ENCODE measurements at regions not wholly inside any gene's neighbourhood (a gene's known extent, or its start where the extent isn't known, plus 50 kb on each side); places are given as distances from the start of the nearest gene placed in this dataset.
"Not testable (repeated sequence)": the region's sequence is repeated elsewhere in the genome, so short reads cannot be mapped to it uniquely, and the experiment has no call there.

DNA sequence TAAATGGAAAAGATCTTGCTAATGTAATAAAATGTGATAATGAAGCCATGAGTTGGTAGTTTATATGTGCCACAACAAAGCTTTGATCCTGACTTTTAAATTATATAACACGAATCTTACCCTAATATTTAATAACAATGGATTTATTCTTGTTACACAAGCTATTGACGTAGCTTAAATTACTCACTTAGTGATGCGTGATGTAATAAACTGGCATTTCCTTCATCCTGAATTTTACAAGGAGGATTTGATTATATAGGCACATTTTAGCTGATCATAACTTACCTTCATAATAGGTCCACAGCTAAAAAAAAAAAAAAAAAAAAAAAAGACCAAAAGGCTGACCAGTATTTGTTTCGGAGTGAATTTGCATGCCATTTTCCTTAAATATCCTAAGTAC is 76.2 kb upstream of the IVNS1ABP start:
- DNase-seq: no peak

DNA sequence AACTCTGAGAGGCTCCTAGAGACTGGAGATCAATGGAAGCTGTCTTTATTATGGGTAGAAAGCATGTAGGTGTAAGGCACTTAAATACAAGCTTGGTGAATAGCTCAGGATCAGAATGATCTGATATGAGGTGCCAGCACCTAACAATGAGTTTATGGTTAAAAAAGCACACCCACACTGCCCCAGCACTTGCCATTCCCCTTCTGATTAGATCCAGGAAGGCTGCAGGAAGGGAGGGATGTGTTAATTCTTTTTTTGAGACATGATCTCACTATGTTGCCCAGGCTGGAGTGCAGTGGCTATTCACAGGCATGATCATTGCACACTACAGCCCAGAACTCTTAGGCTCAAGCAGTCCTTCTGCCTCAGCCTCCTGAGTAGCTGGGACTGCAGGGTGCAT is 71.8 kb upstream of the IVNS1ABP start:
- no peak for DNase-seq

DNA sequence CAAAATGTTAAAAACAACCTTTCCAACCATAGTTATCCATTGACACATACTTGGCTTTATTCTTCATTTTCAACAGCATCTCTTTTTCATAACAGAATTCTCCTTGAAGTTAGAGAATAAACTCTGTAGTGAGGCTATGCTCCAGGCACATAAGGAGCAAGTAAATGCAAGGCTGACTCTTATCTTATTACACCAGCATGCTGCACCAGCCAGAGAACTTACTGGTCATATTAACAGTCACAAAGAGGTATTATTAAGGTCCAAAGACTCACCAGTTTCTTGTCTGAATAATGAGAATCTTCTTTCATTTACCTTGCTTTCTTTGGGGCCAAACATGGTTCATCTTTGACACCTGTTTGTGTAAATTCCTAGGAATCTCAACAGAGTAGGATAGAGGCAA is 71.3 kb upstream of the IVNS1ABP start:
- DNase-seq: no peak

DNA sequence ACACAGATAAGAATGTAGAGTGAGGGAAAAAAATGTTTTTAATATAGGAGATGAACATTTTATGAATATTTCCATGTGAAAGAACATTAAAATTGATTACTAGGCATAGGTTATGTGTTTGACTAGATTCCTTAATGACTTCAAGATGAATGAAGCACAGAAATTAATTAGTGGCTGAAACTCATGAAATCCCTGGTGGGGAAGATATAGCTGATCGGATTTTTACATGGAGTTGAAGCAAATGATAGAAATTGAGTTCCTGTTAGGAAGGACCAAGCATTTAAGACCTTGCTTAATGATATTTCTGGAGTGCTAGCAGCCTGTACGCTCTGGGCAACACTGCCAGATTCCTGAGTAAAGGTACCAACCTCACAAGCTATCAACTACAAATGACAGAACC is 68.9 kb upstream of the IVNS1ABP start:
- DNase-seq: no peak

DNA sequence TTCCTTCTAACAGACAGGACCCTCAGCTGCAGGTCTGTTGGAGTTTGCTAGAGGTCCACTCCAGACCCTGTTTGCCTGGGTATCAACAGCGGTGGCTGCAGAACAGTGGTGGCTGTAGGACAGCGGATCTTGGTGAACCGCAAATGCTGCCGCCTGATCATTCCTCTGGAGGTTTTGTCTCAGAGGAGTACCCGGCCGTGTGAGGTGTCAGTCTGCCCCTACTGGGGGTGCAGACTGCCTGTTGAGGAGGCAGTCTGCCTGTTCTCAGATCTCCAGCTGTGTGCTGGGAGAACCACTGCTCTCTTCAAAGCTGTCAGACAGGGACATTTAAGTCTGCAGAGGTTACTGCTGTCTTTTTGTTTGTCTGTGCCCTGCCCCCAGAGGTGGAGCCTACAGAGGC is 66.8 kb upstream of the IVNS1ABP start:
- DNase-seq: not testable (repeated sequence)

DNA sequence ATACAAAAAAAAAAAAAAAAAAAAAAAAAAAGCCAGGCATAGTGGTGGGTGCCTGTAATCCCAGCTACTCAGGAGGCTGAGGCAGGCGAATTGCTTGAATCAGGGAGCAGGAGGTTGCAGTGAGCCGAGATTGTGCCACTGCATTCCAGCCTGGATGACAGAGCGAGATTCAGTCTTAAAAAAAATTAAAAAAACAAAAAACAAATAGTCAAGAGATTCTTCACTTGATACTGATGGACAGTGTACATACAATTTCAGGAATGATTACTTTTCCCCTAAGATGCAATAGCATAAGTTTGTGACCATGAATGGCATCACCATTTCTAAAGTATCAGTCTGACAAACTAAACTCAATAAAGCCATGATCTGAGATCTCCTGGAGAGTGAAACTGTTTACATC is 60.8 kb upstream of the IVNS1ABP start:
- no peak for DNase-seq

DNA sequence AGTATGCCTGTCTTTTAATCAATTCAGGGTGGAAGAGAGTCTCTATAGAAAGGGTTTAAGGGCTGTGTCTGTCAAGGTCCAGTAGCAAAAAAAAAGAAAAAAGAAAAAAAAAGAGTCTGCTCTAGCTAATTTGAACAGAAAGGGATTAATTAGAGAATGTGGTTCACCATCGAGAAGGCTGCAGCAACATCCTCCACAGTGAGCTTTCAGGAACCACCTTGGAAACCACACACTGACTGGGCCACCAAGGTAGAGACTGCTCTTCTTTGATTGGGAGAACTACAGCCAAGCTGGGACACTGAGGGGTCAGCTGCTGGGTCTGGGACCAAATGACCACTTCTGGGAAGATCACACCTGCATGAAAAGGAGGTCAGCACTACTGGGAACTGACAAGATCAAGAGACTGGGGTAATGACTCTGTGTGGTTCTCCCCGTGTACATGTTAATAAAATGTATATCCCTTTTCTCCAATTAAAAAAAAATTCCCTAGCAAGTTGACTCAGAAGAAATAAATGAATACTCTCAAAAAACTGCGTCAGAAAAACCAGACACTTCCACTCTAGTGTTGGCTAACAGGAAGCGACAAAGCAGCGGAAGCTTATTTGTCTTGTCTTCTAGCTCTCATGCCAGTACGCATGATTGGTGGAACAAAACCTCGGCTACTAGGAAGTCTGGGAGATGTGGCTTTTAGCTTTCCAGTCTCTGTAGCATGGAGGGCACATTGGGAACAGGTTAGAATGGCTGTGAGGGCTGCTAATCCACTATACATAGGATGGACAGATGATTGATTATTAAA is 60.0 kb upstream of the IVNS1ABP start:
- no peak for DNase-seq

DNA sequence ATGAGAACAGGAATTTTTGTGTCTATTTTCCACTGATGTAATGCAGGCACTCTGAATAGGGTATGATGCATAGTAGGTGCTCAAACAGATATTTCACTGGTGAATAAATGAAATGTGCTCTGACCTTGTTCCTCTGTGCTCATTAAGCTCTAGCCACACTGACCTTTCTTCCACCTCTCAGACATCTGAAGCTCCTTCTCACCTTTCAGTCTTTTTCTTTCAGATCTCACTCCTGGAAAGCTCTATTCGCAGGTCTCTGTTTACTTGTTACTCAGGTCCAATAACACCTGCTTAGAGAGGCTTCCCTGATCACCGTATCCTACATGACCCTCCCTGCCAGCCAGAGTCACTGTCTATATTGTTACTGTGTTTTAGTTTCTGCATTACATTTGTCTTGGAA is 59.2 kb upstream of the IVNS1ABP start:
- DNase-seq: no peak

DNA sequence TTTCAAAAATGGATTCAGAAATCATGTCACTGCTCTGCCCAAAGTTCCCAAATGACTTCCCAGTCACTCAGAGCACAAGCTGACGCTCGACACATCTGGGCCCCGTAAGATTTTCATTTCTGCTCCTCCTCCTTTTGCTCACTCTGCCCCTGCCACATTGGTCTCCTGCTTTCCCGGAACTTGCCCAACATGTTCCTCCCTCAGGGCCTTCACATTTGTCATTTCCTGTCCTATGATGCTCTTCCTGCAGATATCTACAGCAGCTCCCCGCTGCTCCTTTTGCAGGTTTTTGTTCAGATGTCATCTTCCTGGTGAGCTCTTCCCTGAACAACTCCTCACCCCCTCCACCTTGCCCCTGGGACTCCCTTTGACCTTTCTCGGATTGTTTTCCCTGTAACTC is 58.5 kb upstream of the IVNS1ABP start:
- no peak for DNase-seq

DNA sequence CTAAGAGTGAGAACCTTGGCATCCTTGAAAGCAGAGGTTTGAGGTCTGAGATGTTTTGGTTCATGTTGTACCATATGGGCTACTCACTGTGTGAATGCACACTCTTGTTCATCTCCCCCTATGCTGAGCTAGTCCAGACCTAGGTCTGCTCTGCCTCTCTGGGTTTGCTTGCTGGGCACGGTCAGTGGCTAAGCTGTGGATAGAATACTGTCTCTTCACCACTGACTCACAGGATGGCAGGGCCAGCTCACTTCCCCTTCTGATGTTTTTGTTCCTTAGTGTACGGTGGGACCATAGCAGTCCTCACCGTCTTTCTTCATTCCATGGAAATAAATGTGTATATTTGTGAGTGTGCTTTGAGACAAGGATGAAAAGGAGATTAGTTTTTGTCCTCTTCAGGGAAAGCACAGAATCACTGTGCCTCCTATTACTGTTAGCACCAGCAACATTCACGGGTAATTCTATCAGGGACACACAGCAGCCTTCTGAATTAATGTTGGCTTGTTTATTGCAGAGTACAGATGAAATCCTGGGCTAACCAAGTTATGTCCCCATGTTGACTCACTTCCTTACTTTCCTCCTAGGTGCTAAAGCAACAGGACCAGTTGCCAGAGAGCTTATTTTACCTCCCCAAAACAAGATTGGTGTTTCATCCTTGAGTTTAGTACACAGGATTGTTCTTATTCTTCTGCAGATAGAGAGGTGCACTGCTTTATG is 56.9 kb upstream of the IVNS1ABP start:
- no peak for DNase-seq

DNA sequence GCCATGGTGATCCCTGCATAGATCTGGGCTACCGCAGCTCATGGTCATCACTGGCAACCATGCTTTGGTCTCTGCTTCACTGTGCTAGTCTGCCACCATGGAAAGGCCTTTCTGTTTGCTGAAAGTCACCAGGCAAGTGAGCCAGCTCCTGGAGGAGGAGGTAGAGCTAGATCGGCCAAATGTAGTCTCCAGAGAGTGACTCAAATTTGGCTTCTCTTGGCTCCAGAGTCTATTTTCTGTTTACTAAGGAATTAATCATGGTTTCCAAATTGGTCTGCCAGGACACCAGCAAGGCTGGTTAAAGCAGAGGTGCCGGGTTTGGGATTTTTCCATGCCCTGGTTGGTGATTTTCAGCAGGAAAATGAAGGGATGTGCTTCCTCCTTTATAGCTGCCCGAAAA is 52.7 kb upstream of the IVNS1ABP start:
- DNase-seq: no peak

DNA sequence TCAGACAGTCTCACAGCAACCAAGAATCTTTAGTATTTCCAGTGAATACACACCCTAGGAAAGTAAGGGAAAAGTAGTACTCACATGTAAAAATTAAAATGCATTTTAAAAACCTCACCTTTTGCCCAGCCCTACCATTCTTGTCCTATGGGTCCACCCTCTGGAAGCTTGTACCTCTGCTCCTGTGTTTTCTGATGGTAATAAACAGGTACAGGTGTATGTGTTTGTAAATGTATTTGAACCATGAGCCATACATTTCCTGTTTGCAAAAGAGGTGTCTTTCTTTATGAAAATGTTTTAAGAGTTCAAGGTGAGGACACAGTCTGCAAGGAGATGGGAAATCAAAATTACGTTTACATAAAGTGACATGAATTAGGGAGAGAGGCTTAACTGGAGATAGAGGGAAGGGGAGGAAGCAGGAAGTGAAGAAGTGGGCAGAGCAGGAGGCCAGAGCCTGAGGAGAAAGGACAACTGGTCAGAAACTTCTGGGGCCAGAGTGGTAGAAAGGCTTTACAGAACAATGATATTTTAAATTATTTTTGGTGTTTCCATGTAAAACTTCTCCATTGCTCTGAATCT is 52.0 kb upstream of the IVNS1ABP start:
- DNase-seq: no peak

DNA sequence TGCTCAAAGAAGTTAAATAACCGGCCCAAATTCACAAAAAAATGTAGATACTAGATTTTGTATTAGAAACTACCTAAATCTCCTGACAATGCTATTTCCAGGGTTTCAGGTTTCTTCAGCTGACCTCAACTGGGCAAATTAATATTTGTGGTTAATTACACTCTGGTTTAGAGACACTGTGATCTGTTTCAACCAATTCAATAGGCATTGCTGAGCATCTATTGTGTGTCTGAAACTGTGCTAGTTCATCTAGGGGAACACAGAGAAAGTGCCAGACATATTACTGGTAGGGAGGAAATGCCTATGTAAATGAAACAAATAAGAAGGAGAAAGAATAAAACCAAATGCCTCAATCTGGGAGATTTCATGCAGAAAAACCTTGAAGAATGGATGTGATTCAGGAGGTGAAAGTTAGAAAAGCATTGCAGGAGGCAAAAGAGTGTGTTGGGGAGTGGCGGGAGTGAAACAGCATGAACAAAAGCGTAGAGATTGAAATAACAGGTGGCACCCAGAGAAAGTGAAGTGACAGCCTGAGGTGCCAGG is 51.3 kb upstream of the IVNS1ABP start:
- no peak for DNase-seq

DNA sequence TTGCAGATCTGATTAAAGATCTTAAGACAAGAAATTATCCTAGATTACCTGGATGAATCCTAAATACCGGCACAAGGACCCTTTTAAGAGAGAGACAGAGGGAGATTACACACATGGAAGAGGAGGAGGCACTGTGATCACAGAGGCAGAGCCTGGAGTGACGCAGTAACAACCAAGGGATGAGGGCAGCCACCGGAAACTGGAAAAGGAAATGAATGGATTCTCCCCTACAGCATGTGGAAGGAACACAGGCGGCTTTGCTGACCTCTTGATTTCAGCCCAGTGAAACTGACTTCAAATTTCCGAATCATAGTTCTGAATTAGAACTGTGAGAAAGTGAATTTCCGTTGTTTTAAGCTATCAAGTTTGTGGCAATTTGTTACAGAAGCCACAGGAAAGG is 50.2 kb upstream of the IVNS1ABP start:
- DNase-seq: no peak
